GM21360 (cell line): ENCODE measurements at regions not wholly inside any gene's neighbourhood (a gene's known extent, or its start where the extent isn't known, plus 50 kb on each side); places are given as distances from the start of the nearest gene placed in this dataset.
"Not testable (repeated sequence)": the region's sequence is repeated elsewhere in the genome, so short reads cannot be mapped to it uniquely, and the experiment has no call there.

ENCODE experiments used
- ATAC-seq: cut with Tn5 transposase; IDR thresholded peaks from one replicate; pipeline ENCODE4 v1.9.1; 2021; ENCODE audit warnings: mild to moderate bottlenecking, moderate library complexity; ENCODE audit not compliant: unreplicated experiment

- no peak for ATAC-seq
Measured at GRCh38 chr9:6105738-6106137, 90.3 kb upstream of the RANBP6 start.

GRCh38 chr9:6104406-6104805, 89.0 kb upstream of the RANBP6 start:
- ATAC-seq, result not testable (repeated sequence)

- not testable (repeated sequence) for ATAC-seq
Measured at GRCh38 chr9:6103911-6104310, 88.5 kb upstream of the RANBP6 start.

- not testable (repeated sequence) for ATAC-seq
Measured at GRCh38 chr9:6102336-6102987, 87.0 kb upstream of the RANBP6 start.

GRCh38 chr9:6101725-6102124, 86.3 kb upstream of the RANBP6 start:
- ATAC-seq, result not testable (repeated sequence)

- not testable (repeated sequence) for ATAC-seq
Measured at GRCh38 chr9:6099346-6099745, 83.9 kb upstream of the RANBP6 start.

- no peak for ATAC-seq
Measured at GRCh38 chr9:6098431-6098830, 83.0 kb upstream of the RANBP6 start.

- ATAC-seq, result no peak
Measured at GRCh38 chr9:6096821-6097220, 81.4 kb upstream of the RANBP6 start.

GRCh38 chr9:6090277-6091210, 75.1 kb upstream of the RANBP6 start:
- no peak for ATAC-seq

- no peak for ATAC-seq
Measured at GRCh38 chr9:6089300-6089699, 73.9 kb upstream of the RANBP6 start.

- no peak for ATAC-seq
Measured at GRCh38 chr9:6086006-6086655, 70.7 kb upstream of the RANBP6 start.

- ATAC-seq, result peak; percentile 95
Measured at GRCh38 chr9:6080154-6080716, 64.8 kb upstream of the RANBP6 start.

GRCh38 chr9:6079386-6079785, 64.0 kb upstream of the RANBP6 start:
- no peak for ATAC-seq

GRCh38 chr9:6078382-6079105, 63.1 kb upstream of the RANBP6 start:
- ATAC-seq, result no peak

GRCh38 chr9:6076851-6077250, 61.4 kb upstream of the RANBP6 start:
- no peak for ATAC-seq

GRCh38 chr9:6073731-6074130, 58.3 kb upstream of the RANBP6 start:
- ATAC-seq, result no peak

GRCh38 chr9:6072865-6073264, 57.4 kb upstream of the RANBP6 start:
- ATAC-seq, result no peak

- ATAC-seq, result no peak
Measured at GRCh38 chr9:6072453-6072852, 57.0 kb upstream of the RANBP6 start.

GRCh38 chr9:6068983-6069382, 53.6 kb upstream of the RANBP6 start:
- ATAC-seq, result peak; percentile 95

- ATAC-seq, result no peak
Measured at GRCh38 chr9:6067426-6067825, 52.0 kb upstream of the RANBP6 start.
